ENCODE measurements at regions not wholly inside any gene's neighbourhood (a gene's known extent, or its start where the extent isn't known, plus 50 kb on each side); places are given as distances from the start of the nearest gene placed in this dataset.
"Not testable (repeated sequence)": the region's sequence is repeated elsewhere in the genome, so short reads cannot be mapped to it uniquely, and the experiment has no call there.

- no peak overlapping the region for H3K27ac Mint-ChIP-seq
- H3K4me3 Mint-ChIP-seq: no peak overlapping the region
- intact Hi-C loops (cut with micrococcal nuclease): no loop called here
- ChIA-PET POLR2A (no interaction called here), CTCF (no interaction called here)
- no peaks in the 10 kb centered on the region for H3K9me3 Mint-ChIP-seq
- TF ChIP-seq, protein P1, sequence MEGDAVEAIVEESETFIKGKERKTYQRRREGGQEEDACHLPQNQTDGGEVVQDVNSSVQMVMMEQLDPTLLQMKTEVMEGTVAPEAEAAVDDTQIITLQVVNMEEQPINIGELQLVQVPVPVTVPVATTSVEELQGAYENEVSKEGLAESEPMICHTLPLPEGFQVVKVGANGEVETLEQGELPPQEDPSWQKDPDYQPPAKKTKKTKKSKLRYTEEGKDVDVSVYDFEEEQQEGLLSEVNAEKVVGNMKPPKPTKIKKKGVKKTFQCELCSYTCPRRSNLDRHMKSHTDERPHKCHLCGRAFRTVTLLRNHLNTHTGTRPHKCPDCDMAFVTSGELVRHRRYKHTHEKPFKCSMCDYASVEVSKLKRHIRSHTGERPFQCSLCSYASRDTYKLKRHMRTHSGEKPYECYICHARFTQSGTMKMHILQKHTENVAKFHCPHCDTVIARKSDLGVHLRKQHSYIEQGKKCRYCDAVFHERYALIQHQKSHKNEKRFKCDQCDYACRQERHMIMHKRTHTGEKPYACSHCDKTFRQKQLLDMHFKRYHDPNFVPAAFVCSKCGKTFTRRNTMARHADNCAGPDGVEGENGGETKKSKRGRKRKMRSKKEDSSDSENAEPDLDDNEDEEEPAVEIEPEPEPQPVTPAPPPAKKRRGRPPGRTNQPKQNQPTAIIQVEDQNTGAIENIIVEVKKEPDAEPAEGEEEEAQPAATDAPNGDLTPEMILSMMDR (IDR thresholded peaks at IDR 0.05): no peak
- no peaks in the 10 kb centered on the region for H3K4me1 Mint-ChIP-seq
- no peaks in the 10 kb centered on the region for H3K27me3 Mint-ChIP-seq
- H3K36me3 Mint-ChIP-seq (ENCODE audit: low read depth): no peaks in the 10 kb centered on the region
- DNase-seq (no peak), ATAC-seq (ENCODE audit: low read depth) (no peak)
Observed at GRCh38 chr16:76866994-76867393, 324.0 kb upstream of the MON1B start.

- no peak overlapping the region for H3K27ac Mint-ChIP-seq
- no peaks in the 10 kb centered on the region for H3K27me3 Mint-ChIP-seq
- H3K36me3 Mint-ChIP-seq (ENCODE audit: low read depth): no peaks in the 10 kb centered on the region
- TF ChIP-seq, protein P1 (IDR thresholded peaks at IDR 0.05): no peak
- intact Hi-C loops (cut with micrococcal nuclease): no loop called here
- H3K4me1 Mint-ChIP-seq: no peaks in the 10 kb centered on the region
- ATAC-seq (ENCODE audit: low read depth) (no peak), DNase-seq (no peak)
- ChIA-PET CTCF (no interaction called here), POLR2A (no interaction called here)
- H3K9me3 Mint-ChIP-seq: no peaks in the 10 kb centered on the region
- H3K4me3 Mint-ChIP-seq: no peak overlapping the region
Observed at GRCh38 chr16:76875898-76876297, 315.1 kb upstream of the MON1B start.

DNA sequence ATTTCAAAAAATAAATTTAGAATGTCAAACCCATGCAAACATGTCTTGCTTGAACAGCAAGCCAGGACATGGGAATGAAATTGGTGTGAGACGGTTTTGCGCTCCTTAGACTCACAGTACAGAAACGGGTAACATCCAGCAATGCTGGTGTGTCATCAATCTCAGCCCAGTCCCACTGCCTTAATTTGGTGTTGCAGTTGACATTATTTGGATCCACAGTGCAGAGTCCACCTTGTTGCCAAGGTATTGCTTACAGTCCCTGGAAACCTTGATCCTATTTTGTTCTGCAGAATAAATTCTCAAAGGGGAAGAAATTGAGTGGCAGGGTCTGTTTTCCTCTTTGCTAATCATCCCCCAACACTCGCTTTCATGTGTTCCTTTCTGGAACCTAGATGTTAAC is 311.6 kb upstream of the MON1B start:
- intact Hi-C loops (cut with micrococcal nuclease): no loop called here
- Mint-ChIP-seq H3K4me1 (no peaks in the 10 kb centered on the region), H3K27me3 (no peaks in the 10 kb centered on the region), H3K9me3 (peaks cover 2% of the 10 kb centered on the region), H3K27ac (no peak overlapping the region), H3K4me3 (no peak overlapping the region), H3K36me3 (ENCODE audit: low read depth) (no peaks in the 10 kb centered on the region)
- TF ChIP-seq, protein P1 (IDR thresholded peaks at IDR 0.05): no peak
- no peak for DNase-seq
- ChIA-PET POLR2A (no interaction called here), CTCF (no interaction called here)
- ATAC-seq (ENCODE audit: low read depth): no peak

- H3K4me1 Mint-ChIP-seq; CTCF ChIA-PET; H3K9me3 Mint-ChIP-seq; H3K36me3 Mint-ChIP-seq (ENCODE audit: low read depth); intact Hi-C loops (cut with micrococcal nuclease); ATAC-seq (ENCODE audit: low read depth); H3K27ac Mint-ChIP-seq; H3K4me3 Mint-ChIP-seq; H3K27me3 Mint-ChIP-seq; DNase-seq; POLR2A ChIA-PET: not testable (repeated sequence)
Observed at GRCh38 chr16:76880523-76880922, 310.5 kb upstream of the MON1B start.

- TF ChIP-seq, protein P1 (IDR thresholded peaks at IDR 0.05): no peak
- intact Hi-C loops (cut with micrococcal nuclease): no loop called here
Observed at GRCh38 chr16:76882105-76882504, 308.9 kb upstream of the MON1B start.

GRCh38 chr16:76883076-76883475 is 307.9 kb upstream of the MON1B start:
- ChIA-PET CTCF (no interaction called here), POLR2A (no interaction called here)
- Mint-ChIP-seq H3K4me3 (no peak overlapping the region), H3K4me1 (no peaks in the 10 kb centered on the region), H3K27me3 (no peaks in the 10 kb centered on the region), H3K27ac (no peak overlapping the region), H3K9me3 (peaks cover 2% of the 10 kb centered on the region), H3K36me3 (ENCODE audit: low read depth) (no peaks in the 10 kb centered on the region)
- DNase-seq (no peak), ATAC-seq (ENCODE audit: low read depth) (no peak)
- intact Hi-C loops (cut with micrococcal nuclease): no loop called here
- TF ChIP-seq, protein P1 (IDR thresholded peaks at IDR 0.05): no peak

More at GRCh38 chr16:76882105-76882504, 308.9 kb upstream of the MON1B start:
- Mint-ChIP-seq H3K9me3 (peaks cover 2% of the 10 kb centered on the region), H3K4me1 (no peaks in the 10 kb centered on the region), H3K27ac (no peak overlapping the region), H3K36me3 (ENCODE audit: low read depth) (no peaks in the 10 kb centered on the region), H3K4me3 (no peak overlapping the region), H3K27me3 (no peaks in the 10 kb centered on the region)
- POLR2A ChIA-PET: no interaction called here
- ATAC-seq (ENCODE audit: low read depth) (no peak), DNase-seq (no peak)
- CTCF ChIA-PET: no interaction called here

Data from activated B cell treated with CpG ODN at 0.5 μM for 24 hours (primary cell).